A549 (cell line): ENCODE measurements at regions not wholly inside any gene's neighbourhood (a gene's known extent, or its start where the extent isn't known, plus 50 kb on each side); places are given as distances from the start of the nearest gene placed in this dataset.

Source experiments
- ATAC-seq, 2 experiments: fragments of 200-7000 bp in 1 of 2; fragments of >200 bp in 1 of 2; cut with Nextera tagmentation in 1 of 2; cut with Tn5 transposase in 1 of 2; 3 replicates each; pipeline versions ENCODE4 v1.8.0 to v1.9.1; 2018 to 2020; ENCODE audit warnings: mild to moderate bottlenecking in 1 of 2, moderate library complexity in 1 of 2
- CTCF ChIA-PET: fragments of 300-600 bp; sonication (Branson Sonifier 250); formaldehyde crosslinking; extraction: SDS; loops from one replicate; lab custom pipeline; 2021; ENCODE audit warnings: antibody characterized with exemption, inconsistent platforms; lab: Yijun Ruan, JAX
- POLR2A ChIA-PET: fragments of 350-600 bp; formaldehyde crosslinking; extraction: SDS; loops from one replicate; lab custom pipeline; 2021; ENCODE audit warnings: antibody characterized with exemption, inconsistent platforms; lab: Yijun Ruan, JAX
- DNase-seq, 2 experiments: peaks; one replicate each; pipeline versions ENCODE4 v3.0.0 to v3.0.0-alpha.2; 2011 to 2016; ENCODE audit warnings: low read depth in 1 of 2, low spot score in 1 of 2
- FAIRE-seq: peaks from 2 replicates; lab custom pipeline; 2011; peaks lifted over from hg19 to GRCh38; lab: Jason Lieb, UNC
- H3K27ac ChIP-seq, 2 experiments: fragments of >200 bp; sonication (Bioruptor Twin); formaldehyde crosslinking; 3 replicates each; pipeline ENCODE4 v1.5.1; 2016 to 2017
- H3K4me1 ChIP-seq: fragments of >200 bp; sonication (Bioruptor Twin); formaldehyde crosslinking; 3 replicates; pipeline ENCODE4 v1.6.1; 2016
- H3K4me2 ChIP-seq: fragments of >200 bp; sonication (Bioruptor Twin); formaldehyde crosslinking; 3 replicates; pipeline ENCODE4 v1.6.1; 2016
- H3K4me3 ChIP-seq: fragments of >200 bp; sonication (Bioruptor Twin); formaldehyde crosslinking; 3 replicates; pipeline ENCODE4 v1.5.1; 2016
- H3K9me3 ChIP-seq: fragments of >200 bp; sonication (Bioruptor Twin); formaldehyde crosslinking; 3 replicates; pipeline ENCODE4 v1.6.1; 2016
- BHLHE40 ChIP-seq: IDR thresholded peaks from 2 replicates; pipeline ENCODE4 v1.6.1; 2012; ENCODE audit warnings: low read depth, low read length, inconsistent platforms
- CBX8 ChIP-seq: fragments of 200-600 bp; sonication (generic); IDR thresholded peaks from 2 replicates; pipeline ENCODE4 v1.6.1; 2016
- CHD2 ChIP-seq: fragments of 150-350 bp; IDR thresholded peaks from 2 replicates; pipeline ENCODE4 v1.6.1; 2014; ENCODE audit warnings: low read length; ENCODE audit not compliant: partially characterized antibody
- CHD4 ChIP-seq: fragments of 200-600 bp; sonication (generic); IDR thresholded peaks from 2 replicates; pipeline ENCODE4 v1.6.1; 2016; ENCODE audit warnings: antibody characterized with exemption, mild to moderate bottlenecking, borderline replicate concordance
- CTCF ChIP-seq: fragments of >200 bp; sonication (Bioruptor Twin); formaldehyde crosslinking; IDR thresholded peaks from 3 replicates; pipeline ENCODE4 v1.5.1; 2016
- FOSB ChIP-seq: fragments of 250-450 bp; sonication (Bioruptor Pico); IDR thresholded peaks from 2 replicates; pipeline ENCODE4 v1.5.0; 2020; ENCODE audit warnings: mild to moderate bottlenecking, moderate library complexity
- FOXS1 ChIP-seq: fragments of 250-450 bp; sonication (Bioruptor Pico); IDR thresholded peaks from 2 replicates; pipeline ENCODE4 v1.5.0; 2020; ENCODE audit warnings: mild to moderate bottlenecking, moderate library complexity
- GATA3 ChIP-seq: IDR thresholded peaks from 2 replicates; pipeline ENCODE4 v1.6.1; 2012; ENCODE audit warnings: borderline replicate concordance
- HEYL ChIP-seq: fragments of 250-450 bp; sonication (Bioruptor Pico); IDR thresholded peaks from 2 replicates; pipeline ENCODE4 v1.8.0; 2021; ENCODE audit warnings: mild to moderate bottlenecking, moderate library complexity
- HOXB13 ChIP-seq: fragments of 250-450 bp; sonication (Bioruptor Pico); IDR thresholded peaks from 2 replicates; pipeline ENCODE4 v1.5.0; 2020; ENCODE audit warnings: low read depth, mild to moderate bottlenecking, moderate library complexity
- HOXB5 ChIP-seq: fragments of 250-450 bp; sonication (Bioruptor Pico); IDR thresholded peaks from 2 replicates; pipeline ENCODE4 v1.5.0; 2020; ENCODE audit warnings: mild to moderate bottlenecking, moderate library complexity
- JUN ChIP-seq, 2 experiments: fragments of >200 bp; sonication (Bioruptor Twin); formaldehyde crosslinking; IDR thresholded peaks; 2 replicates in 1 of 2; 3 replicates in 1 of 2; pipeline ENCODE4 v1.6.1; 2016 to 2017
- MAX ChIP-seq: IDR thresholded peaks from 2 replicates; pipeline ENCODE4 v1.6.1; 2012
- MYC ChIP-seq: IDR thresholded peaks from 2 replicates; pipeline ENCODE4 v1.6.1; 2012; ENCODE audit warnings: mild to moderate bottlenecking, inconsistent platforms, low read length, improper control_type of control experiment, borderline replicate concordance
- PBX3 ChIP-seq: IDR thresholded peaks from 2 replicates; pipeline ENCODE4 v1.6.1; 2012
- RARB ChIP-seq: fragments of 250-450 bp; sonication (Bioruptor Pico); IDR thresholded peaks from 2 replicates; pipeline ENCODE4 v1.8.0; 2021; ENCODE audit warnings: mild to moderate bottlenecking, moderate library complexity
- RNF2 ChIP-seq: fragments of 200-600 bp; sonication (generic); IDR thresholded peaks from 2 replicates; pipeline ENCODE4 v1.6.1; 2016; ENCODE audit warnings: low read depth, mild to moderate bottlenecking, antibody characterized with exemption, moderate library complexity, borderline replicate concordance
- ZFP36 ChIP-seq: fragments of 450-650 bp; IDR thresholded peaks from 2 replicates; pipeline ENCODE4 v1.6.1; 2014; ENCODE audit warnings: borderline replicate concordance; ENCODE audit not compliant: partially characterized antibody
- ZNF302 ChIP-seq: fragments of 250-450 bp; sonication (Bioruptor Pico); IDR thresholded peaks from 2 replicates; pipeline ENCODE4 v1.9.0; 2021; ENCODE audit warnings: inconsistent platforms, mild to moderate bottlenecking, moderate library complexity
- WGBS: methylation state at CpG from one replicate; pipeline ENCODE4 v1.1.6; 2017; ENCODE audit errors: missing lambda C conversion rate; 5-methylcytosine and 5-hydroxymethylcytosine counted together
- TF ChIP-seq, protein P1 (sequence below): fragments of 150-350 bp; IDR thresholded peaks from 2 replicates; pipeline ENCODE4 v1.6.1; 2014; ENCODE audit warnings: low read depth, mild to moderate bottlenecking, low read length
- TF ChIP-seq, protein P2 (sequence below): IDR thresholded peaks from 2 replicates; pipeline ENCODE4 v1.6.1; 2012; ENCODE audit warnings: low read depth, borderline replicate concordance

GRCh38 chr7:33773053-33773452 lies 132.3 kb upstream of the BMPER start:
- H3K9me3 ChIP-seq = no peaks in the 10 kb centered on the region
- H3K27ac ChIP-seq = no peak overlapping the region
- ATAC-seq = no peak
- TF ChIP-seq, protein P1, sequence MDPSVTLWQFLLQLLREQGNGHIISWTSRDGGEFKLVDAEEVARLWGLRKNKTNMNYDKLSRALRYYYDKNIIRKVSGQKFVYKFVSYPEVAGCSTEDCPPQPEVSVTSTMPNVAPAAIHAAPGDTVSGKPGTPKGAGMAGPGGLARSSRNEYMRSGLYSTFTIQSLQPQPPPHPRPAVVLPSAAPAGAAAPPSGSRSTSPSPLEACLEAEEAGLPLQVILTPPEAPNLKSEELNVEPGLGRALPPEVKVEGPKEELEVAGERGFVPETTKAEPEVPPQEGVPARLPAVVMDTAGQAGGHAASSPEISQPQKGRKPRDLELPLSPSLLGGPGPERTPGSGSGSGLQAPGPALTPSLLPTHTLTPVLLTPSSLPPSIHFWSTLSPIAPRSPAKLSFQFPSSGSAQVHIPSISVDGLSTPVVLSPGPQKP = no peak
- no peak for TF ChIP-seq CHD2
- no peak for TF ChIP-seq RNF2
- TF ChIP-seq CHD4 = no peak
- no peak for TF ChIP-seq FOSB (CRISPR knock-in tag)
- TF ChIP-seq BHLHE40 = no peak
- TF ChIP-seq, all 56 proteins: peak for 0
- H3K4me2 ChIP-seq = no peak overlapping the region
- ChIA-PET POLR2A (no interaction called here), CTCF (interaction anchor here (0.6 kb wide), 1 partner anchor 100 kb away, joined by 3 read pairs; no protein-coding TSS in a partner anchor)
- H3K4me1 ChIP-seq = no peaks in the 10 kb centered on the region
- no peak for DNase-seq
- FAIRE-seq = no peak
- no peak overlapping the region for H3K4me3 ChIP-seq

- TF ChIP-seq MAX = no peak
- no peak for TF ChIP-seq HOXB13 (CRISPR knock-in tag)
- no peak for TF ChIP-seq FOXS1 (CRISPR knock-in tag)
- TF ChIP-seq, all 56 proteins: peak for 0
- ChIA-PET POLR2A (no interaction called here), CTCF (interaction anchor here (0.6 to 1.1 kb wide), 2 partner anchors 19 to 32 kb away, joined by 3 read pairs; no protein-coding TSS in a partner anchor)
- FAIRE-seq (no peak), ATAC-seq (no peak), DNase-seq (no peak)
- H3K4me1 ChIP-seq = no peaks in the 10 kb centered on the region
- H3K9me3 ChIP-seq = no peaks in the 10 kb centered on the region
- 37% methylated on average over 6 of the region's 6 CpGs for WGBS
- H3K4me3 ChIP-seq = no peak overlapping the region
- no peak overlapping the region for H3K27ac ChIP-seq
- no peak overlapping the region for H3K4me2 ChIP-seq
These were observed 130.4 kb upstream of the BMPER start for GRCh38 chr7:33774762-33775523.

DNA sequence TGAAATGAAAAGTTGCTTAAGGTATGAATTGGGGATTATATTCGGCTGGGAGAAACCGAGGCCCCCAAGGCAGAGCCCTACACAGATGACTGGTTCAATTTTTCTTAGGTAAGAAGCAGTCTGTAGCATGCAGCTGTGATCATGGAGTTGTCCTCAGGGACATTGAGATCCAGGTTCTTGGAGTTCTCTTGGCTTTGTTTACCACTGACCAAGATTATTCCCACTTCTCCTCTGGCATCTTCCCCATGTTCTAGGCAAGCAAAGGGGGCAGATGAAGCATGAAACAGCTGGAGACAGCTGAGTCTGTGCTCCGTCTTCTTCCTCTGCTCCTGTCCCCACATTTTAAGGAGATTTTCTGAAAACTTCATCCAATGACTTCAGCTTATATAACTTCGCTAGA lies 129.5 kb upstream of the BMPER start:
- FAIRE-seq = no peak
- ATAC-seq = no peak
- Histone ChIP-seq H3K4me2 (no peak overlapping the region), H3K27ac (no peak overlapping the region), H3K4me1 (no peaks in the 10 kb centered on the region), H3K9me3 (no peaks in the 10 kb centered on the region), H3K4me3 (no peak overlapping the region)
- WGBS = 63% methylated on average over 4 of the region's 4 CpGs
- no peak for DNase-seq
- ChIA-PET POLR2A (no interaction called here), CTCF (interaction anchor here (0.9 to 1.2 kb wide), 3 partner anchors 19 to 120 kb away, joined by 3 read pairs; no protein-coding TSS in a partner anchor)
- TF ChIP-seq CTCF (no peak), GATA3 (no peak), ZFP36 (no peak)

DNA sequence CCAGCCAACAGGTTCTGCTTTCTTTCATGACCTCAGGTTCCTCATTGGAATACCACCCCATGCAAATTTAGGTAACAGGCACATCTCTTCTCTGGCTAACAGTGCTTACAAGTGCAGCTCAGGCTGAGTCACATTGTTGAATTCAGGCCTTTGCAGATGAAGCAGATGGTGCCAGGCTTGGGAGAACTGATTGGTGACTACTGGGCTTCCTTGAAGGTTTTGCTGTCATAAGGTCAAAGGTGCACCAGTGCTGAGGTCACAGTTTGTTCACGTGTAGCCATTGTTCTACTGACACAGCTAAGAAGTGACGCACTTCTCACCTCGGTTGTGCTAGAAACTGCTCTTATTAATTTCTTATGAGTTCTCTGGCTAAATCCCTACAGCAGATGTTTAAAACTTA lies 128.6 kb upstream of the BMPER start:
- TF ChIP-seq CHD4 (no peak), JUN (IDR thresholded peaks at IDR 0.05) (no peak), PBX3 (no peak), GATA3 (no peak), CBX8 (no peak), HEYL (no peak), ZNF302 (CRISPR knock-in tag) (no peak), RARB (no peak), MYC (no peak), HOXB5 (CRISPR knock-in tag) (no peak)
- TF ChIP-seq, protein P2, sequence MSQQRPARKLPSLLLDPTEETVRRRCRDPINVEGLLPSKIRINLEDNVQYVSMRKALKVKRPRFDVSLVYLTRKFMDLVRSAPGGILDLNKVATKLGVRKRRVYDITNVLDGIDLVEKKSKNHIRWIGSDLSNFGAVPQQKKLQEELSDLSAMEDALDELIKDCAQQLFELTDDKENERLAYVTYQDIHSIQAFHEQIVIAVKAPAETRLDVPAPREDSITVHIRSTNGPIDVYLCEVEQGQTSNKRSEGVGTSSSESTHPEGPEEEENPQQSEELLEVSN = no peak
- TF ChIP-seq, protein P1 = no peak
- ChIA-PET POLR2A (no interaction called here), CTCF (interaction anchor here (0.9 to 1.2 kb wide), 2 partner anchors 29 to 119 kb away, joined by 3 read pairs; no protein-coding TSS in a partner anchor)
- 46% methylated on average over 3 of the region's 3 CpGs for WGBS
- Histone ChIP-seq H3K9me3 (no peaks in the 10 kb centered on the region), H3K4me1 (no peaks in the 10 kb centered on the region), H3K4me3 (no peak overlapping the region), H3K4me2 (no peak overlapping the region), H3K27ac (no peak overlapping the region)
- ATAC-seq = no peak
- FAIRE-seq = no peak
- no peak for DNase-seq
